ENCODE measurements at regions not wholly inside any gene's neighbourhood (a gene's known extent, or its start where the extent isn't known, plus 50 kb on each side); places are given as distances from the start of the nearest gene placed in this dataset.

DNA sequence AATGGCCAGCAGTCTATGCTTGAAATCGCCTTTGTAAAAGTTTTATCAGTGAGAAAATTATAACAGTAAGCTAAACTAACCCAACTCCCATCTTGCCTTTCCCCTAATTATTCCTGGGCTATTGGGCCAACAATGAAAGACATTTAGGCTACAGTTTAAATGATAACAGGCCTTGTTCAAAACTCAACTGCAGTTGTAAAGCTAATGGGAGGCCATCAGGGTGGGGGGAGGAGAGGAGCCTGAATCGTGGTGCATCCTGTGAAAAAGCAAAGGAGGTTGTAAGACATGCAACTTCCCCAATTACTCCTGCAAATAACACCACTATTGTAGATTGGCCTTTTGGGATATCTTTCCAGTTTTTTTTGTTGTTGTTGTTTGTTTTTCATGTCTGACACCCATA lies 53.8 kb downstream of the ACTL7B start:
- Histone ChIP-seq H3K4me3 (ENCODE audit: low read depth, low read length) (no peak overlapping the region), H3K9me3 (ENCODE audit: control insufficient read depth, insufficient read depth, low read depth, low read length) (no peaks in the 10 kb centered on the region), H3K36me3 (ENCODE audit: control insufficient read depth in 2 of 2, insufficient read depth in 1 of 2, low read length in 2 of 2) (no peaks in the 10 kb centered on the region), H3K4me1 (ENCODE audit: control insufficient read depth, insufficient read depth, low read length) (no peaks in the 10 kb centered on the region), H3K27ac (ENCODE audit: extremely low read depth, low read depth, low read length) (no peak overlapping the region)
- POLR2A ChIA-PET: no interaction called here
- CTCF ChIA-PET: interaction anchor here (0.7 to 3.9 kb wide), 4 partner anchors 11 to 121 kb away, joined by 3 to 14 read pairs (median 4); no protein-coding TSS in a partner anchor
- TF ChIP-seq TCF7L2 (IDR thresholded peaks at IDR 0.05; ENCODE audit: borderline replicate concordance, low read depth, low read length): no peak
- no peak for TF ChIP-seq ZNF433 (tag by site-specific recombination; IDR thresholded peaks at IDR 0.05; ENCODE audit: low read depth)
- TF ChIP-seq ZFP41 (tag by site-specific recombination; IDR thresholded peaks at IDR 0.05; ENCODE audit: borderline replicate concordance): no peak
- TF ChIP-seq, protein P1, sequence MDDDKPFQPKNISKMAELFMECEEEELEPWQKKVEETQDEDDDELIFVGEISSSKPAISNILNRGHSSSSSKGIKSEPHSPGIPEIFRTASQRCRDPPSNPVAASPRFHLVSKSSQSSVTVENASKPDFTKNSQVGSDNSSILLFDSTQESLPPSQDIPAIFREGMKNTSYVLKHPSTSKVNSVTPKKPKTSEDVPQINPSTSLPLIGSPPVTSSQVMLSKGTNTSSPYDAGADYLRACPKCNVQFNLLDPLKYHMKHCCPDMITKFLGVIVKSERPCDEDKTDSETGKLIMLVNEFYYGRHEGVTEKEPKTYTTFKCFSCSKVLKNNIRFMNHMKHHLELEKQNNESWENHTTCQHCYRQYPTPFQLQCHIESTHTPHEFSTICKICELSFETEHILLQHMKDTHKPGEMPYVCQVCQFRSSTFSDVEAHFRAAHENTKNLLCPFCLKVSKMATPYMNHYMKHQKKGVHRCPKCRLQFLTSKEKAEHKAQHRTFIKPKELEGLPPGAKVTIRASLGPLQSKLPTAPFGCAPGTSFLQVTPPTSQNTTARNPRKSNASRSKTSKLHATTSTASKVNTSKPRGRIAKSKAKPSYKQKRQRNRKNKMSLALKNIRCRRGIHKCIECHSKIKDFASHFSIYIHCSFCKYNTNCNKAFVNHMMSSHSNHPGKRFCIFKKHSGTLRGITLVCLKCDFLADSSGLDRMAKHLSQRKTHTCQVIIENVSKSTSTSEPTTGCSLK (tag by site-specific recombination; IDR thresholded peaks at IDR 0.05): no peak
- TF ChIP-seq ZNF548 (tag by site-specific recombination; IDR thresholded peaks at IDR 0.05): no peak
- TF ChIP-seq GFI1B (tag by site-specific recombination; IDR thresholded peaks at IDR 0.05): no peak
- TF ChIP-seq ZNF76 (tag by site-specific recombination; IDR thresholded peaks at IDR 0.05; ENCODE audit: borderline replicate concordance, low read depth): no peak
- no peak for TF ChIP-seq ZFP3 (tag by site-specific recombination; IDR thresholded peaks at IDR 0.05; ENCODE audit: low read depth)
- TF ChIP-seq ZBTB1 (tag by site-specific recombination; IDR thresholded peaks at IDR 0.05): no peak
- no peak for TF ChIP-seq BCL11A (tag by site-specific recombination; IDR thresholded peaks at IDR 0.05; ENCODE audit: low read depth)

GRCh38 chr9:108800632-108801099 lies 55.1 kb downstream of the ACTL7B start:
- Histone ChIP-seq H3K36me3 (ENCODE audit: control insufficient read depth in 2 of 2, insufficient read depth in 1 of 2, low read length in 2 of 2) (no peaks in the 10 kb centered on the region), H3K4me3 (ENCODE audit: low read depth, low read length) (no peak overlapping the region), H3K4me1 (ENCODE audit: control insufficient read depth, insufficient read depth, low read length) (no peaks in the 10 kb centered on the region), H3K27ac (ENCODE audit: extremely low read depth, low read depth, low read length) (no peak overlapping the region), H3K9me3 (ENCODE audit: control insufficient read depth, insufficient read depth, low read depth, low read length) (no peaks in the 10 kb centered on the region)
- POLR2A ChIA-PET: no interaction called here
- CTCF ChIA-PET: interaction anchor here (0.6 to 3.9 kb wide), 4 partner anchors 9 to 1248 kb away, joined by 3 to 14 read pairs (median 4); no protein-coding TSS in a partner anchor
- TF ChIP-seq, protein P2, sequence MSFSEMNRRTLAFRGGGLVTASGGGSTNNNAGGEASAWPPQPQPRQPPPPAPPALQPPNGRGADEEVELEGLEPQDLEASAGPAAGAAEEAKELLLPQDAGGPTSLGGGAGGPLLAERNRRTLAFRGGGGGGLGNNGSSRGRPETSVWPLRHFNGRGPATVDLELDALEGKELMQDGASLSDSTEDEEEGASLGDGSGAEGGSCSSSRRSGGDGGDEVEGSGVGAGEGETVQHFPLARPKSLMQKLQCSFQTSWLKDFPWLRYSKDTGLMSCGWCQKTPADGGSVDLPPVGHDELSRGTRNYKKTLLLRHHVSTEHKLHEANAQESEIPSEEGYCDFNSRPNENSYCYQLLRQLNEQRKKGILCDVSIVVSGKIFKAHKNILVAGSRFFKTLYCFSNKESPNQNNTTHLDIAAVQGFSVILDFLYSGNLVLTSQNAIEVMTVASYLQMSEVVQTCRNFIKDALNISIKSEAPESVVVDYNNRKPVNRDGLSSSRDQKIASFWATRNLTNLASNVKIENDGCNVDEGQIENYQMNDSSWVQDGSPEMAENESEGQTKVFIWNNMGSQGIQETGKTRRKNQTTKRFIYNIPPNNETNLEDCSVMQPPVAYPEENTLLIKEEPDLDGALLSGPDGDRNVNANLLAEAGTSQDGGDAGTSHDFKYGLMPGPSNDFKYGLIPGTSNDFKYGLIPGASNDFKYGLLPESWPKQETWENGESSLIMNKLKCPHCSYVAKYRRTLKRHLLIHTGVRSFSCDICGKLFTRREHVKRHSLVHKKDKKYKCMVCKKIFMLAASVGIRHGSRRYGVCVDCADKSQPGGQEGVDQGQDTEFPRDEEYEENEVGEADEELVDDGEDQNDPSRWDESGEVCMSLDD (tag by site-specific recombination; IDR thresholded peaks at IDR 0.05): no peak
- TF ChIP-seq HOXC10 (CRISPR knock-in tag; IDR thresholded peaks at IDR 0.05) (no peak), ZBTB8A (tag by site-specific recombination; IDR thresholded peaks at IDR 0.05) (no peak), ZNF366 (tag by site-specific recombination; conservative IDR thresholded peaks at IDR 0.05) (no peak), ZBTB7A (tag by site-specific recombination; IDR thresholded peaks at IDR 0.05; ENCODE audit: low read depth) (no peak), SCRT2 (tag by site-specific recombination; IDR thresholded peaks at IDR 0.05) (no peak), ZNF133 (tag by site-specific recombination; IDR thresholded peaks at IDR 0.05) (no peak), ZNF341 (tag by site-specific recombination; IDR thresholded peaks at IDR 0.05; ENCODE audit: low read depth) (no peak), ZNF529 (tag by site-specific recombination; IDR thresholded peaks at IDR 0.05; ENCODE audit: insufficient replicate concordance) (no peak), ZNF747 (tag by site-specific recombination; IDR thresholded peaks at IDR 0.05) (no peak), ZFP41 (tag by site-specific recombination; IDR thresholded peaks at IDR 0.05; ENCODE audit: borderline replicate concordance) (no peak), ZNF785 (tag by site-specific recombination; IDR thresholded peaks at IDR 0.05) (no peak), ZNF837 (tag by site-specific recombination; IDR thresholded peaks at IDR 0.05) (no peak), TRIM28 (IDR thresholded peaks at IDR 0.05; ENCODE audit: borderline replicate concordance, low read length) (no peak), SCRT1 (tag by site-specific recombination; IDR thresholded peaks at IDR 0.05; ENCODE audit: borderline replicate concordance) (no peak)
- TF ChIP-seq, protein P3, sequence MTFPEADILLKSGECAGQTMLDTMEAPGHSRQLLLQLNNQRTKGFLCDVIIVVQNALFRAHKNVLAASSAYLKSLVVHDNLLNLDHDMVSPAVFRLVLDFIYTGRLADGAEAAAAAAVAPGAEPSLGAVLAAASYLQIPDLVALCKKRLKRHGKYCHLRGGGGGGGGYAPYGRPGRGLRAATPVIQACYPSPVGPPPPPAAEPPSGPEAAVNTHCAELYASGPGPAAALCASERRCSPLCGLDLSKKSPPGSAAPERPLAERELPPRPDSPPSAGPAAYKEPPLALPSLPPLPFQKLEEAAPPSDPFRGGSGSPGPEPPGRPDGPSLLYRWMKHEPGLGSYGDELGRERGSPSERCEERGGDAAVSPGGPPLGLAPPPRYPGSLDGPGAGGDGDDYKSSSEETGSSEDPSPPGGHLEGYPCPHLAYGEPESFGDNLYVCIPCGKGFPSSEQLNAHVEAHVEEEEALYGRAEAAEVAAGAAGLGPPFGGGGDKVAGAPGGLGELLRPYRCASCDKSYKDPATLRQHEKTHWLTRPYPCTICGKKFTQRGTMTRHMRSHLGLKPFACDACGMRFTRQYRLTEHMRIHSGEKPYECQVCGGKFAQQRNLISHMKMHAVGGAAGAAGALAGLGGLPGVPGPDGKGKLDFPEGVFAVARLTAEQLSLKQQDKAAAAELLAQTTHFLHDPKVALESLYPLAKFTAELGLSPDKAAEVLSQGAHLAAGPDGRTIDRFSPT (tag by site-specific recombination; IDR thresholded peaks at IDR 0.05): no peak
- TF ChIP-seq, protein P4, sequence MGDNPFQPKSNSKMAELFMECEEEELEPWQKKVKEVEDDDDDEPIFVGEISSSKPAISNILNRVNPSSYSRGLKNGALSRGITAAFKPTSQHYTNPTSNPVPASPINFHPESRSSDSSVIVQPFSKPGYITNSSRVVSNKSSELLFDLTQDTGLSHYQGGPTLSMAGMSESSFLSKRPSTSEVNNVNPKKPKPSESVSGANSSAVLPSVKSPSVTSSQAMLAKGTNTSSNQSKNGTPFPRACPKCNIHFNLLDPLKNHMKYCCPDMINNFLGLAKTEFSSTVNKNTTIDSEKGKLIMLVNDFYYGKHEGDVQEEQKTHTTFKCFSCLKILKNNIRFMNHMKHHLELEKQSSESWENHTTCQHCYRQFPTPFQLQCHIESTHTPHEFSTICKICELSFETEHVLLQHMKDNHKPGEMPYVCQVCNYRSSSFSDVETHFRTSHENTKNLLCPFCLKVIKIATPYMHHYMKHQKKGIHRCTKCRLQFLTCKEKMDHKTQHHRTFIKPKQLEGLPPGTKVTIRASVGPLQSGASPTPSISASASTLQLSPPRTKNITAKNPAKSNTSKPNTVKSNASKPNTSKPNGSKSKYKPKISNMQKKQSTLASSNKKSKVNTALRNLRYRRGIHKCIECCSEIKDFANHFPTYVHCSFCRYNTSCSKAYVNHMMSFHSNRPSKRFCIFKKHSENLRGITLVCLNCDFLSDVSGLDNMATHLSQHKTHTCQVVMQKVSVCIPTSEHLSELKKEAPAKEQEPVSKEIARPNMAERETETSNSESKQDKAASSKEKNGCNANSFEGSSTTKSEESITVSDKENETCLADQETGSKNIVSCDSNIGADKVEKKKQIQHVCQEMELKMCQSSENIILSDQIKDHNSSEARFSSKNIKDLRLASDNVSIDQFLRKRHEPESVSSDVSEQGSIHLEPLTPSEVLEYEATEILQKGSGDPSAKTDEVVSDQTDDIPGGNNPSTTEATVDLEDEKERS (tag by site-specific recombination; IDR thresholded peaks at IDR 0.05): no peak
